Stimulated activated CD4-positive, alpha-beta T cell treated with anti-CD3 and anti-CD28 coated beads, TNF-alpha, amount 100 ng/mL, for 48 hours (primary cell): ENCODE measurements at regions not wholly inside any gene's neighbourhood (a gene's known extent, or its start where the extent isn't known, plus 50 kb on each side); places are given as distances from the start of the nearest gene placed in this dataset.

ENCODE experiments used
- DNase-seq, 3 donors: peaks; one replicate each; pipeline ENCODE4 v3.0.0-alpha.2; 2020; ENCODE audit warnings: low read depth in 3 of 3

DNA sequence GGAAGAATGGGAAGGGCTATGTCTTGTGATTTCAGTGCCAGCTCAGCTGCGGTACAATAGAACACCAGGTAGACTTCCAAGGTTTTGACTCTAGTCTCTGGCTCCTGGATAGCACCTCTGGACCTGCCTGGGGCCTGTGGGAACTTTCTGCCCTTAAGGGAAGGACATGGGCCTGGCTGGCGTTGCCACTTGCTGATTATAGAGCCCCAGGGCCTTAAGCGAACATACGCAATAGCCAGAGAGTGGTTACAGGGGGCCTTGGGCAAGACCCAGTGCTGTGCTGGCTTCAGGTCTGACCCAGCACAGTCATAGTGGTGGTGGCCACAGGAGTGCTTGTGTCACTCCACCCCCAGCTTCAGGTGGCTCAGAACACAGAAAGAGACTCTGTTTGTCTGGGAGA lies 131.1 kb upstream of the COL21A1 start:
- no peak for DNase-seq

- no peak for DNase-seq
These were observed 129.9 kb upstream of the COL21A1 start for GRCh38 chr6:56377295-56377694.

DNA sequence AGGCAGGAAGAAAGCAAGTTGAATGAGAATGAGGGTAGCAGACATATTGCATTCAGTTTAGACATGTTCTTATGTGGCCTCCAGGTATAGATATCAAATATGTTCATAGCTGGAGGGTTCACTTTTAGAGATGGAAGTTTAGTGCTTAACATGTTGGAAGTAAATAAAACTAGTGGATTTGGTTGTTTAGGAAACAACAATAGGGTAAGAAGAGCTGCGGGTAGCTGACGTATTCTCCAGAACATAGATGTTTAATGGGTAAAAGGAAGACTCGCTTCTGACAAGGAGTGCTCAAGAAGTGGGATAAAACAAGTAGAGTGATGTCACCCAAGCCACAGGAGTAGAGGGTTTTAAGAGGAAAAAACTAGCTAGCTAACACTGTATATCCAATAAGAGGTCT lies 128.4 kb upstream of the COL21A1 start:
- DNase-seq, result no peak

DNA sequence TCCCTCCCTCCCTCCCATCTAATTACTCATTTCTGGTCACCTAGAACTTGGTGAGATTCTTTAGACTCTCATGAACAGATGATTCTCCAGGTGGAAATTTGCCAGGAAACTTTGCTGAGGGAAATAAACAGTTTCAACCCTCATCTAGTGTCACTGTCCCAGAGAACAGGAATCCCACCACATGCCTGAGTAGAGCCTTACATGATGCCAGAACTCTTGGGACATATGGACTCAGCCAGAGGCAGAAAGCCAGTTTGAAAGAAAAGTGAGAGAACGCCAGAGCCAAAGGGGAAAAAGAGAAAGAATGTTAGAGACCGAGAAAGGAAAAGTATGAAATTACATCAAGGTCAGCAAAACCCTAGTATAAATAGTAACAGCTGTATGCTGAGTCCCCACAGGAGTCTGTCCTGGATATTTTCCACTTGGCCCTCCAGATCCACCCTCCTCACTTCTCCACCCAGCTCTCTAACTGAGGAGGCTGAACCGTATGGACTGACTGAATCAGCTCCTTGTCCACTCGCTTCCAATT lies 127.5 kb upstream of the COL21A1 start:
- DNase-seq, result no peak

DNA sequence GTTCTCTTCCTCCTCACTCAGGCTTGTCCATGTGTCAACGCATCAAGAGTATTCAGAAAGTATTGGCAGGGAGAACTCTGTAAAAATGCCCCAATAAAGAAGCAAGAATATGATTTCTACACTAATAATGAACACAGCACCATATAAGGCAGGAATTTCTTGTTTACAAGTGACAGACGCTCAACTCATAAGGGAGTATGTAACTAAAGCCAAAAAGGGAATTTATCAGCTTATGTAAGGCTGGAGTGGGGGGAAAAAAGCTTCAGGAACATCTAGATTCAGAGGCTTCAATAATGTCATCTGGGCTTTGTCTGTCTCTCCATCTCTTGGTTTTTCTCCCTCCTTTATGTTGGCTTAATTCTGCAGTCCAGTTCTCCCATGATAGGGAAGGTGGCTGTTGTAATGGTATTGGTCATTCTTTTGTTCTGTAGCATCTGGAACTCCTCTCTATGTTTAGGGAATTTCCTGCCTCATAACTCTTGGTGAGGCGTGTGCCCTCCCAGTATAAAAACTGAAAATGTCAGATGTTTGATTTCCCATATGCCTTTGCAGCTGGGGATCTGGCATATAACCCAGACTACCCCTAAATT lies 125.1 kb upstream of the COL21A1 start:
- no peak for DNase-seq

DNA sequence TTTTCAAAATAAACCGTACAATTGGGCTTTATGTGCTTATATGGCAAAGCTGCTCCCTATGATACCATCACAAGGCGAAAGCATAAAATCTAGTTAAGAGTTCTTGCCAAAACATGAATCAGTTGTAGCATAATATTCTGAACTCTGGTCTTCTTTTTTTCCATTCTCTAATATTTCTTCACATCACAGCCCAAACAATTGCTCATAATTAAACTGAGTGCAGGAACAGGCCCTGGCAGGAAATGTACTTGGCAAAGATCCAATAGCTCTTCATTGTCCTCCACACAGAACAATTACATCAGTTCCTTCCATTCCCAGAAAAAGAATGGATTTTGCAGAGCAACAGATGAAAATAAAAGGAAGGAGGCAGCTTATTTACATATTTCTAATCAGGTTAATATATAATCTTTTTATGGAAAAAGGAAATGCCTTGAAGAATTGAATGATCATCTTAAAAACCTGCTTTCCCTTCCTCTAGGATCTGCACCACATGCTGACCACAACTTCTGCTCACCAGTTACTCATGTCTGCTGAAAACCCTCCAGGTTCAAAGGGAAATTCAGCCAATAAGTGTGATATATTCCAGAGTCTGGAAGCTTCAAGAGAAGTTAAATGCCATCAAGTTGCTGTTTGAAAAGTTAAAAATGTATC lies 123.3 kb upstream of the COL21A1 start:
- DNase-seq, result no peak

GRCh38 chr6:56370127-56370540 lies 122.8 kb upstream of the COL21A1 start:
- no peak for DNase-seq

DNA sequence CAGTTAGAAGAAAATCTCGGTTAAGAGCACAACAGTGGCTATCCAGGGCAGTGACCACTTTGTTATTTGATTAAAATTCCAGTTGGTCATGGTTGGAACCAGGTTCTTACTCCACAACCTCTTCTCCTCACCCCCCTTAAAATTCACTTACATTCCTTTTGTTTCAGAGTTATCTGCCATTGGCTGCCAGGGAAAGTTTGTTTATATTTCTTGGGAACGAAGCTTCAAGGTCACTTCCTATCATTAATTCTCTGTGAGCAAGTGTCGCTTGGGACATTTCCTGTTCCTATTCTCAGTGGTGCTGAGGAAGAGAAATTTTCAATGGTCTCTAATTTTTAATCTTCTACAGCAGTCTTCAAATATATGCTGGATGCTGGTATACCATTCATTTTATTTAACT lies 121.1 kb upstream of the COL21A1 start:
- no peak for DNase-seq

GRCh38 chr6:56366141-56366852 lies 118.9 kb upstream of the COL21A1 start:
- no peak for DNase-seq

DNA sequence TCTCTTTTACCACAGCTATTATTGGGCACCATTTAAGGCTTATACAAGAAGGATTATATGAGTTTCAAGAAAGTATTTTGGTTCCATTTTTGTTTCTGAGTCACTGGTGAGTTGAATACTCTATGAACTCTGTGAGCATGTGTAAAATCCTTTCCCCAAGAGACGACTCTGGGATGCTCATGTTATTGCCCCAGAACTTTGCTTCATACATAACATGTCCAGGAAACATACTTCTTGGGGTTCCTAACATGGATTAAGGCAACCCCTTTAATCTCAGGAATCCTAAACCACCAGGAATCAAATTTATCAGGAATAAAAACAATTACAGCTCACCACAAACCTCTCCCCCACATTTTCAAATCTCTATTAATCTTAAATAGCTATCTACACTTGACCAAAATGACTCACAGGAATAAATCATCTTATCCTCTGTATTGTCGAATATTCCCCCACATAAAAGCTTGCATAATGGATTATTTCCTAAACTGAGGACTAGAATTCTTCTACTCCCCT lies 117.5 kb upstream of the COL21A1 start:
- DNase-seq, result no peak

DNA sequence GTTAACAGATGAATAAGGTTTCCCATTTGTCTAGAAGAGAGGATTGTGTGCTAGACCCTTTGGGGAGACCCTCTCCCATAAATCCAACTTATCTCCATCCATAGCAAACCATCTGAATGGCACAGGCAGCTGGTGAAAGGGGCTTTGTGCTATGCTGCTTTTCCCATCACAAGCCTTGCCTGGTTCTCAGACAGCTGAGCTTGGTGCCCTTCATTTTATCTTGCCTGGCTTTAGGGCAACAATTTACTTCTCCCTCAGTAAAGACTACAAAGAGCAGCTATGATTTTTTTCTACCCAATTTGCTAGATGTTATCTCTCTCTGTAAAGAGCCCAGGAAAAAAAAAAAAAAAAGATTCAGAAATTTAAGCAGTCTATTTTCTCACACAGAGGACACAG lies 117.0 kb upstream of the COL21A1 start:
- no peak for DNase-seq

DNA sequence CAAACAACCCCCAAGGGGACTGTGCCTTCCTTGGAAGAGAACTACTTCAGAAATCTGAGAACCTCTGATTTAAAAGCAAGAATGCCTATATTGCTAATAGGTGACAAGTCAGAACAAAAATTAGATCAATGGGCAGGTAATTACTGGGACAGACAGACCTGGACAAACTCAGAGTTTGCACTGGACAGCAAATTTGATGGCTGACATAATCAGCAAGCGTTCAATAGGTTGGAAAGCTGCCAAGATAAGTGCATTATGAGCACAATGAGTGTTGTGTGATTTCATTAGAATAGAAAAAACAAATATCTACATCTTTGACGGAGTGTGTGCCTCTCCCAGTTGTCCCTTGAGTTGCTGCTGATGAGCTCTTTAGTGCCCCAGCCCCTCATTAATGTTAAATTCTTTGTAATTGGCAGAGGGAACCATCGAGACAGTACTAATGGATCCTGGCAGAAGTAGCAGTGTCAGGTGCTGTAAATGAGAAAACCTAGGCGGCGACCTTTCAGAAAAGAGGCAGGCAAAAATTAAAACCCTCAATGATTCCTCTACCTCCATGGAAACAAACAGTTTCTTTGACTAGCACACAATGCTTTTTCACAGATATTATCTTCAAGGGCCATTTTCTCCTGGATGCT lies 116.5 kb upstream of the COL21A1 start:
- DNase-seq, result no peak

DNA sequence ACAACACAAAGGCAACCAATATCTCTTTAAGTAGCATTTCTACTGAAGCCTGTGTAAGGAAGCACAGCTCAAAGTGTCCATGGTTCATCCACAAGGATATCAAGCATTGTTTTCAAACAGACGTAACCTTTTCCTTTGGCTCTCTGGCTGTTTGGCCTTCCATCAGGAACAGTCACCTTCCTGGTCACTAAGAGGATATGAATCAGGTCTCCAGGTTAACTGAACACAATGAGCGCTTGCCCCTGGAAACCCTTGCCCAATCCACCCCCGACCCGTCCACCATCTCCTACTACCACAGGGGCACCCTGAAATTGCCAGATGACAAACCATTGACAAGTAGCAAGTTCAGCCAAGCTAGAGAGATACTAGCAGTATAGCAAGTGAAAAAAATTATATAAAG lies 114.4 kb upstream of the COL21A1 start:
- no peak for DNase-seq

- DNase-seq, result peak; percentile 17 to 40 (median 27)
These were observed 112.0 kb upstream of the COL21A1 start for GRCh38 chr6:56359201-56359899.

- no peak for DNase-seq
These were observed 110.4 kb upstream of the COL21A1 start for GRCh38 chr6:56357616-56358373.

DNA sequence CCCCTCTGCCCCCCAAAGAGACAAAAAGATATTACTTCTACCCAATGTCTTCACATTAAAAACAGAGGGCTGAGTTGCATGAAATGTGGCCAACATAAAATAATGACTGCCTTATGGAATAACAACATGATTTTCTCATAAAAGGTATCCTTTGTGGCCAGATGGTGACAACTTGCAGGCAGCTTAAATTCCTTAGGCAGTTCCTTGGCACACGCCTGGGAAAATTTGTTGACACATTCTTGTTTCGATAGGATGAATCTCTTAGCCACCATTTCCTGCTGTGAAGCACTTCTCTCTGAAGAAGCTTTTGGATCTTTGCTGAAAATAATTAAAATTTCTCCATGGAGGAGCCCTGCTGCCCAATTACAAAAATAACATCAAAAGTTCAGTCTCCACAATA lies 109.0 kb upstream of the COL21A1 start:
- no peak for DNase-seq

GRCh38 chr6:56353860-56354259 lies 106.5 kb upstream of the COL21A1 start:
- DNase-seq, result no peak

DNA sequence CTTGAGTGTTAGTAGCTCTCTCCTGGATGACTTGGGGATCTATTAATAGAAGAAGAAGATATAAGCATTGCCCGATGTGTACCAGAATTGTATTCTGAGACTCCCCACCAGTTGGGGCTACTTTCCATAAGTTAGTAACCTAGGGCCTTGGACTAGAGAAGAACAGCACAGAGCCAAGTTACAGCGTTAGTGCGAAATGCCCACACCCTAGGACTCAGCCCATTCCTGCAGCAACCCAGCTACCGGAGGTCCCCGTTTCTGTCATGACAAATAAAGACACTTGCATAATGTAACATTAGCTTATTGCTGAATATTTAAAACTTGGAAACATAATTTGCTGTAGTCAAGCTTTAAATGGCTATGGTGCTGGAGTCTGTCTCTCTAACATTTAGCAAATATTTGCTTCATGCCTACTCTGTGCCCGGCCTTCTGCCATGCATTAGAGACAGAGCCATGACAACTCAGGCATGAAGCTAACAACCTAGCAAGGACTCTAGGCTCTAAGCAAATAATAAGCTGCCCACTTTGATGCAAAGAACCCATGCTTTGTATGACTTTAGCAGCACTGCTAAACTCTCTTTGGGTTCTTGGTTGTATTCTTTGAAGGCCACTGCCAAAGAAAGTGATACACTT lies 103.4 kb upstream of the COL21A1 start:
- no peak for DNase-seq

- DNase-seq, result no peak
These were observed 101.8 kb upstream of the COL21A1 start for GRCh38 chr6:56349194-56349593.

GRCh38 chr6:56348578-56348977 lies 101.2 kb upstream of the COL21A1 start:
- DNase-seq, result no peak
